ENCODE measurements at regions not wholly inside any gene's neighbourhood (a gene's known extent, or its start where the extent isn't known, plus 50 kb on each side); places are given as distances from the start of the nearest gene placed in this dataset.

GRCh38 chr22:49153921-49154320 is 673.8 kb downstream of the BRD1 start:
- H3K9me3 ChIP-seq (ENCODE audit: low read length) = no peaks in the 10 kb centered on the region
- H3K27me3 ChIP-seq (ENCODE audit: control insufficient read depth in 1 of 2, insufficient read depth in 2 of 2, low read length in 2 of 2) = peaks cover 4 to 32% of the 10 kb centered on the region in 2 experiments; a peak in 3 of 5 replicates
- no peaks in the 10 kb centered on the region for H3K79me2 ChIP-seq (ENCODE audit: insufficient read depth, low read length)
- POLR2A ChIA-PET = no interaction called here
- no peak overlapping the region for H3K4me3 ChIP-seq (replicated peaks in 1 of 3; ENCODE audit: insufficient read depth in 1 of 3, low read depth in 2 of 3, low read length in 3 of 3)
- FAIRE-seq (no peak), ATAC-seq (no peak), DNase-seq (ENCODE audit: low spot score) (no peak)
- H3K27ac ChIP-seq (ENCODE audit: extremely low read length, insufficient read depth, low read length) = no peak overlapping the region
- 59% methylated on average over 5 of the region's 11 CpGs for WGBS (ENCODE audit: low lambda C conversion rate)
- H3K4me1 ChIP-seq (ENCODE audit: insufficient read depth, low read length) = no peaks in the 10 kb centered on the region
- no TSS peak for BruUV-seq (replicated peaks)
- no peaks in the 10 kb centered on the region for H4K20me1 ChIP-seq (ENCODE audit: insufficient read depth, low read length)
- in situ Hi-C loops (cut with HindIII; ENCODE audit: extremely low pct_ligation_motif_present, low pct_unique_long_range_greater_than_20kb) = no loop called here
- no peak overlapping the region for H3K9ac ChIP-seq (ENCODE audit: insufficient read depth, low read depth, low read length)
- no peak overlapping the region for H3K4me2 ChIP-seq (ENCODE audit: low read depth, low read length)
- H2AFZ ChIP-seq (ENCODE audit: low read length) = no peak overlapping the region
- CTCF ChIA-PET (ENCODE audit: low intra/inter-chr PET ratio, low total read pairs) = no interaction called here
- intact Hi-C loops (cut with micrococcal nuclease; ENCODE audit: unreplicated experiment) = no loop called here
- no peaks in the 10 kb centered on the region for H3K36me3 ChIP-seq (replicated peaks in 1 of 2; ENCODE audit: control insufficient read depth in 1 of 2, insufficient read depth in 2 of 2, low read length in 2 of 2)
- TF ChIP-seq TFDP1 (CRISPR knock-in tag; IDR thresholded peaks at IDR 0.05; ENCODE audit: borderline replicate concordance) (no peak), ZNF547 (CRISPR knock-in tag; IDR thresholded peaks at IDR 0.05) (no peak), SALL2 (CRISPR knock-in tag; IDR thresholded peaks at IDR 0.05) (no peak), ZNF816 (CRISPR knock-in tag; IDR thresholded peaks at IDR 0.05; ENCODE audit: borderline replicate concordance) (no peak), LRRFIP1 (CRISPR knock-in tag; conservative IDR thresholded peaks at IDR 0.05) (no peak), ZNF776 (CRISPR knock-in tag; IDR thresholded peaks at IDR 0.05) (no peak), ZNF253 (CRISPR knock-in tag; IDR thresholded peaks at IDR 0.05; ENCODE audit: borderline replicate concordance) (no peak), PAX8 (CRISPR knock-in tag; IDR thresholded peaks at IDR 0.05; ENCODE audit: borderline replicate concordance) (no peak), SALL1 (CRISPR knock-in tag; IDR thresholded peaks at IDR 0.05) (no peak), KLF12 (CRISPR knock-in tag; IDR thresholded peaks at IDR 0.05; ENCODE audit: borderline replicate concordance) (no peak), IKZF4 (CRISPR knock-in tag; IDR thresholded peaks at IDR 0.05; ENCODE audit: borderline replicate concordance, low read depth, not compliant biosample characterization) (no peak), ZZZ3 (CRISPR knock-in tag; IDR thresholded peaks at IDR 0.05; ENCODE audit: borderline replicate concordance) (no peak), SNAPC5 (CRISPR knock-in tag; IDR thresholded peaks at IDR 0.05; ENCODE audit: borderline replicate concordance) (no peak), U2AF1 (optimal IDR thresholded peaks at IDR 0.05; ENCODE audit: low read depth, low read length) (no peak), DMAP1 (CRISPR knock-in tag; IDR thresholded peaks at IDR 0.05) (no peak), TAF1 (CRISPR knock-in tag; IDR thresholded peaks at IDR 0.05) (no peak), ZNF879 (CRISPR knock-in tag; IDR thresholded peaks at IDR 0.05) (no peak), RCOR2 (CRISPR knock-in tag; IDR thresholded peaks at IDR 0.05) (no peak), PHF21A (CRISPR knock-in tag; IDR thresholded peaks at IDR 0.05) (no peak), MEIS1 (CRISPR knock-in tag; IDR thresholded peaks at IDR 0.05; ENCODE audit: borderline replicate concordance) (no peak)

Measured in HepG2 (cell line).